Lower leg skin (tissue), 3 donors: ENCODE measurements at regions not wholly inside any gene's neighbourhood (a gene's known extent, or its start where the extent isn't known, plus 50 kb on each side); places are given as distances from the start of the nearest gene placed in this dataset.

Source experiments
- POLR2A ChIP-seq, 2 donors: fragments of 450-650 bp; IDR thresholded peaks; one replicate each; pipeline ENCODE4 v1.6.1; 2016 to 2017; ENCODE audit warnings: antibody characterized with exemption in 2 of 2, mild to moderate bottlenecking in 1 of 2, moderate library complexity in 1 of 2
- TF ChIP-seq, protein P1 (sequence below), 3 donors: fragments of 450-650 bp; IDR thresholded peaks; one replicate each; pipeline ENCODE4 v1.5.1; 2016; ENCODE audit warnings: antibody characterized with exemption in 3 of 3, mild to moderate bottlenecking in 3 of 3, moderate library complexity in 2 of 3

DNA sequence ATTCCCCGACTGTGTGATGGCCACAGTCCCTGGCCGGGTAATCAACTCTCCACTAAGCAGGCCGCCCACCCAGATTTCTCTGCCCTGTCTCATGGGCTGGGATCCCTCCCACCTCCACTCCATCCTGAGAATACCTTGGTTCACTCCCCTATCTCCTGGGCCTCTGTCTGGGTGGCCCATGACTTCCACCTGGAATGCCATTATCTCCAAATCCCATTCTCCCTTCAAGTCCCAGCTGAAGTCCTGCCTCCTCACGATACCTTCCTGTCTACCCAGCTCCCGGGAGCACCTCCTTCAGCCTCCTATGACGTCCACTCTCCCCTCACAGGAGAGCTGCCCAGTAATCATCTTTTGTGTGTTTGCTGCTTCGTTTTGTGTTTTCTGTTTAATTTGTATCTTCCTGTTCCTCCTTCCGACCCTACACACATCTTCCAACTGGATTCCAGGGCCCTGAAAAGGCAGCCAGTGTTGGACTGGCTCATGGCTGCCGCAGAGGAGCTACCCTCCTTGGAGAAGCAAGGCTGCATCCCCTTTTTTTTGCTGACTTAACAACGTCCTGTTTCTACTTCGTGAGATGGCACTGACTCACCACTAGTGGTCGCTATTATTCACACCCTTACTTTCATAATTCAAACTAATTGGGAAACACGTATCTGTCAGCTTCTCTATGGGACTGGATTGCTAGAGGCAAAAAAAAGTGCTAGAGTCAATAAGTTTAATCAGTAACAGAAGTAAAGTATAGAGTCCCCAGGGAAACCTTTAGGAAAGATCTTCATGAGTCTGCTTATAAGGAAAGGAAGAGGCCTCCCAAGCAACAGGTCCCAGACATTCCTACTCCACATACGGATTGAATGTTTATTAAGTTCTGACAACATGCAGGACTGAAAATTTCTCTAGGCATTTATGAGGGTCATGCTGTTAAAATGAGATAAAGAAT lies 171.9 kb upstream of the GATA6 start:
- TF ChIP-seq POLR2A (IDR thresholded peaks at IDR 0.05): no peak
- TF ChIP-seq, protein P1, sequence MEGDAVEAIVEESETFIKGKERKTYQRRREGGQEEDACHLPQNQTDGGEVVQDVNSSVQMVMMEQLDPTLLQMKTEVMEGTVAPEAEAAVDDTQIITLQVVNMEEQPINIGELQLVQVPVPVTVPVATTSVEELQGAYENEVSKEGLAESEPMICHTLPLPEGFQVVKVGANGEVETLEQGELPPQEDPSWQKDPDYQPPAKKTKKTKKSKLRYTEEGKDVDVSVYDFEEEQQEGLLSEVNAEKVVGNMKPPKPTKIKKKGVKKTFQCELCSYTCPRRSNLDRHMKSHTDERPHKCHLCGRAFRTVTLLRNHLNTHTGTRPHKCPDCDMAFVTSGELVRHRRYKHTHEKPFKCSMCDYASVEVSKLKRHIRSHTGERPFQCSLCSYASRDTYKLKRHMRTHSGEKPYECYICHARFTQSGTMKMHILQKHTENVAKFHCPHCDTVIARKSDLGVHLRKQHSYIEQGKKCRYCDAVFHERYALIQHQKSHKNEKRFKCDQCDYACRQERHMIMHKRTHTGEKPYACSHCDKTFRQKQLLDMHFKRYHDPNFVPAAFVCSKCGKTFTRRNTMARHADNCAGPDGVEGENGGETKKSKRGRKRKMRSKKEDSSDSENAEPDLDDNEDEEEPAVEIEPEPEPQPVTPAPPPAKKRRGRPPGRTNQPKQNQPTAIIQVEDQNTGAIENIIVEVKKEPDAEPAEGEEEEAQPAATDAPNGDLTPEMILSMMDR (IDR thresholded peaks at IDR 0.05): no peak
